ENCODE measurements at regions not wholly inside any gene's neighbourhood (a gene's known extent, or its start where the extent isn't known, plus 50 kb on each side); places are given as distances from the start of the nearest gene placed in this dataset.

DNA sequence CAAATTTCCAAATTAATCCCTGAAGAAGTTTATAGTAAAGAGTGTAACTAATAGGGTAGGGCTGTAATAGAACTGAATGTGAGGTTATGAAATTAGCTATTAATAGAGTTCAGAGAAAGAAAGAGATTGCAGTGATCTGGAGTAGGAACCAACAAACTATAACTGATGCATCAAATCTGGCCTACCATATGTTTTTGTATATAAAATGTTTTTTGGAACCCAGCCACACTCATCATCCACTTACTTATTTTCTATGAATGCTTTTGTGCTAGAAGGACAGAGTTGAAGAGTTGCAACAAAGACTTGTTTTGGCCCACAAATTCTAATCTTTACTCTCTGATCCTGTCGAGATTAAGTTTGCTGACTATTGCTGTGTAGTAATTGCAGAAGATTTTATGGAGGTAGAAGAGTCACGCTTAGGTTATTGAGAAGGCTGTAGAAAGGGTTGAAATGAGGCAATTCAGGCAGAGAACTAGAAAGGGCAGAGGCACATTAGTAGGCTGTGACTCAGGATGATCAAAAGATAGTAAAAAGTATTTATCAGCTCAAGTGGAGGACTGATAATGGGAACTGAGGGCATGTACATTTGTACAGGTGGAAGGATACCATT, 298.7 kb upstream of the EMCN start:
- H3K79me2 ChIP-seq (ENCODE audit: low read depth) = no peaks in the 10 kb centered on the region
- H3K27ac ChIP-seq = no peak overlapping the region
- no peaks in the 10 kb centered on the region for H3K9me2 ChIP-seq (ENCODE audit: insufficient read depth)
- no peaks in the 10 kb centered on the region for H3F3A ChIP-seq (ENCODE audit: insufficient read depth, low read depth)
- intact Hi-C loops (cut with micrococcal nuclease; ENCODE audit: unreplicated experiment) = no loop called here
- no peak overlapping the region for H3K4me3 ChIP-seq
- CTCF ChIA-PET = no interaction called here
- H3K36me3 ChIP-seq (ENCODE audit: low read depth) = no peaks in the 10 kb centered on the region
- H3K4me1 ChIP-seq (replicated peaks; ENCODE audit: insufficient read depth) = no peaks in the 10 kb centered on the region
- H3K9me3 ChIP-seq (ENCODE audit: insufficient read depth, low read depth) = no peaks in the 10 kb centered on the region
- H4K20me1 ChIP-seq (ENCODE audit: insufficient read depth) = no peaks in the 10 kb centered on the region
- peak in 1 of 2 experiments; percentile 36 for DNase-seq
- H3K27me3 ChIP-seq (ENCODE audit: insufficient read depth, low read depth) = no peaks in the 10 kb centered on the region
- TF ChIP-seq, protein P1, sequence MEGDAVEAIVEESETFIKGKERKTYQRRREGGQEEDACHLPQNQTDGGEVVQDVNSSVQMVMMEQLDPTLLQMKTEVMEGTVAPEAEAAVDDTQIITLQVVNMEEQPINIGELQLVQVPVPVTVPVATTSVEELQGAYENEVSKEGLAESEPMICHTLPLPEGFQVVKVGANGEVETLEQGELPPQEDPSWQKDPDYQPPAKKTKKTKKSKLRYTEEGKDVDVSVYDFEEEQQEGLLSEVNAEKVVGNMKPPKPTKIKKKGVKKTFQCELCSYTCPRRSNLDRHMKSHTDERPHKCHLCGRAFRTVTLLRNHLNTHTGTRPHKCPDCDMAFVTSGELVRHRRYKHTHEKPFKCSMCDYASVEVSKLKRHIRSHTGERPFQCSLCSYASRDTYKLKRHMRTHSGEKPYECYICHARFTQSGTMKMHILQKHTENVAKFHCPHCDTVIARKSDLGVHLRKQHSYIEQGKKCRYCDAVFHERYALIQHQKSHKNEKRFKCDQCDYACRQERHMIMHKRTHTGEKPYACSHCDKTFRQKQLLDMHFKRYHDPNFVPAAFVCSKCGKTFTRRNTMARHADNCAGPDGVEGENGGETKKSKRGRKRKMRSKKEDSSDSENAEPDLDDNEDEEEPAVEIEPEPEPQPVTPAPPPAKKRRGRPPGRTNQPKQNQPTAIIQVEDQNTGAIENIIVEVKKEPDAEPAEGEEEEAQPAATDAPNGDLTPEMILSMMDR (conservative IDR thresholded peaks at IDR 0.05) = no peak
- no peak for TF ChIP-seq EZH2 (IDR thresholded peaks at IDR 0.05; ENCODE audit: low read depth)
- H3K4me2 ChIP-seq = no peak overlapping the region
- POLR2A ChIA-PET (ENCODE audit: unreplicated experiment) = no interaction called here
- H2AFZ ChIP-seq = no peak overlapping the region
- BruUV-seq (replicated peaks) = no TSS peak

DNA sequence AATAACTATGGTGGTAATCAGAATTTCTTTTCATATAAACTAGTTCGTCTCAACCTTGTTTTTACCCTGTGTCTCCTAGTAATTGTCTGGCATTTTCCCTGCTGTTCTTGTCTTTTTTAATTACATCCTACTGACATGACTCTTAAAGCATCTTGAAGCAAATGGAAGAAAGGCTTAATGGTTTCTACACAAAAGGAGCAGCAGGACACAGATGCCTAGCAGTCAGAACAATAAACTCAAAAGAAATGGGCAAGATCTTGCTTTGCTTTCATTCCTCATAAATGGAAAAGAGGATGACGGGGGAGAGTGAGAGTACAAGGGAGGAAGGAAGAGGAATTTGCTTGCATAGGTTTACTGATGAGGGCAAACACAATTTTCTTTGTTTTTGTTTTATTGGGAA, 293.2 kb upstream of the EMCN start:
- Histone ChIP-seq H4K20me1 (ENCODE audit: insufficient read depth) (no peaks in the 10 kb centered on the region), H3K4me3 (no peak overlapping the region), H3K4me2 (no peak overlapping the region), H3K27me3 (ENCODE audit: insufficient read depth, low read depth) (no peaks in the 10 kb centered on the region), H2AFZ (0 out of 2 replicates have a peak overlapping the region, but pooled peaks have one; percentile 11), H3K36me3 (ENCODE audit: low read depth) (no peaks in the 10 kb centered on the region), H3F3A (ENCODE audit: insufficient read depth, low read depth) (no peaks in the 10 kb centered on the region), H3K79me2 (ENCODE audit: low read depth) (no peaks in the 10 kb centered on the region), H3K4me1 (replicated peaks; ENCODE audit: insufficient read depth) (no peaks in the 10 kb centered on the region), H3K9me3 (ENCODE audit: insufficient read depth, low read depth) (no peaks in the 10 kb centered on the region), H3K9me2 (ENCODE audit: insufficient read depth) (no peaks in the 10 kb centered on the region), H3K27ac (no peak overlapping the region)
- TF ChIP-seq, protein P1 (conservative IDR thresholded peaks at IDR 0.05) = no peak
- no peak for TF ChIP-seq EZH2 (IDR thresholded peaks at IDR 0.05; ENCODE audit: low read depth)
- intact Hi-C loops (cut with micrococcal nuclease; ENCODE audit: unreplicated experiment) = no loop called here
- BruUV-seq (replicated peaks) = no TSS peak
- ChIA-PET POLR2A (ENCODE audit: unreplicated experiment) (no interaction called here), CTCF (no interaction called here)
- DNase-seq = no peak

DNA sequence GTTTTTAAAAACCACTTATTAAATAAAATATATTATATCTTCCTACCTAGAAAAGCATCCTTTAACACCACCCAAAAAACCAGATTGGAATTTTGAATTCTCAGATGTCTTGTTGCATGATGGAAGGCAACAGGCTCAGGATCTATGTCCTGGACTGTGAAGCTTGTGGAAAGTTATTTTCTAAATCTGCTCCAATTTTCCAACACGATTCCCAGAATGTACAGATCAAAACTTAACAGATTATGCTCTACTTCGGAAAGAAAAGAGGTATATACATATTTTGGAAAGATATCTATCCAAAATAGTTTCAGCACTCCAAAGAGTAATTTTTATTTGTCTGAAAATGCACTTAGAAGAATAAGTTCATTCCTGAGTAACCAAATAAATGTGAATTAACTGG, 291.7 kb upstream of the EMCN start:
- Histone ChIP-seq H3K36me3 (ENCODE audit: low read depth) (no peaks in the 10 kb centered on the region), H3K9me2 (ENCODE audit: insufficient read depth) (no peaks in the 10 kb centered on the region), H2AFZ (no peak overlapping the region), H3K9me3 (ENCODE audit: insufficient read depth, low read depth) (no peaks in the 10 kb centered on the region), H3K27ac (no peak overlapping the region), H3K4me2 (no peak overlapping the region), H3K4me1 (replicated peaks; ENCODE audit: insufficient read depth) (no peaks in the 10 kb centered on the region), H3K27me3 (ENCODE audit: insufficient read depth, low read depth) (no peaks in the 10 kb centered on the region), H3F3A (ENCODE audit: insufficient read depth, low read depth) (no peaks in the 10 kb centered on the region), H3K79me2 (ENCODE audit: low read depth) (no peaks in the 10 kb centered on the region), H3K4me3 (no peak overlapping the region), H4K20me1 (ENCODE audit: insufficient read depth) (no peaks in the 10 kb centered on the region)
- POLR2A ChIA-PET (ENCODE audit: unreplicated experiment) = no interaction called here
- TF ChIP-seq EZH2 (IDR thresholded peaks at IDR 0.05; ENCODE audit: low read depth) = no peak
- TF ChIP-seq, protein P1 (conservative IDR thresholded peaks at IDR 0.05) = no peak
- intact Hi-C loops (cut with micrococcal nuclease; ENCODE audit: unreplicated experiment) = no loop called here
- CTCF ChIA-PET = no interaction called here
- BruUV-seq (replicated peaks) = no TSS peak
- DNase-seq = no peak
